ENCODE measurements at regions not wholly inside any gene's neighbourhood (a gene's known extent, or its start where the extent isn't known, plus 50 kb on each side); places are given as distances from the start of the nearest gene placed in this dataset.
"Not testable (repeated sequence)": the region's sequence is repeated elsewhere in the genome, so short reads cannot be mapped to it uniquely, and the experiment has no call there.

DNA sequence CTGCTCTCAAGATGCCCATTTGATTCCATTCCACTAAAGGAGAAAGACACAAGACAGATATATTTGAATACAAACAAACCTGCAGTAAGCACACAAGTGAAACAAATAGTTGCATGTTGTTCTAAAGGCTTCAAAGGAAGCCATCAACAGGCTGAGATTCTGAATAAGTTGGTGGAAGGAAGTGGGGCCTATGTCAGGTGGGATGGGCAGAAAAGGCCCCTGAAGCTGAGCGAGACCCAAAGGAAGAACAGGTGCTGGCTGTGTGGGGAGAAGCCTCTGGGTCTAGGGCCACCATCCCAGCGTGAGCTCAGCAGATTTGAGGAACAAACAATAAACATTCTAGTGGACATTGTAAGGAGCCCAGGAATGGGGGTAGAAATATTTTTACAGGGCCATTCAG lies 82.4 kb upstream of the PLAC8 start:
- Mint-ChIP-seq H3K36me3 (ENCODE audit: unreplicated experiment) (no peaks in the 10 kb centered on the region), H3K4me1 (ENCODE audit: unreplicated experiment) (no peaks in the 10 kb centered on the region), H3K9me3 (ENCODE audit: unreplicated experiment) (no peaks in the 10 kb centered on the region), H3K4me3 (ENCODE audit: unreplicated experiment) (no peak overlapping the region), H3K27ac (ENCODE audit: unreplicated experiment) (no peak overlapping the region), H3K27me3 (ENCODE audit: unreplicated experiment) (no peaks in the 10 kb centered on the region)
- DNase-seq (ENCODE audit: extremely low spot score, unreplicated experiment) = no peak
- TF ChIP-seq CTCF (IDR thresholded peaks at IDR 0.05) = no peak

DNA sequence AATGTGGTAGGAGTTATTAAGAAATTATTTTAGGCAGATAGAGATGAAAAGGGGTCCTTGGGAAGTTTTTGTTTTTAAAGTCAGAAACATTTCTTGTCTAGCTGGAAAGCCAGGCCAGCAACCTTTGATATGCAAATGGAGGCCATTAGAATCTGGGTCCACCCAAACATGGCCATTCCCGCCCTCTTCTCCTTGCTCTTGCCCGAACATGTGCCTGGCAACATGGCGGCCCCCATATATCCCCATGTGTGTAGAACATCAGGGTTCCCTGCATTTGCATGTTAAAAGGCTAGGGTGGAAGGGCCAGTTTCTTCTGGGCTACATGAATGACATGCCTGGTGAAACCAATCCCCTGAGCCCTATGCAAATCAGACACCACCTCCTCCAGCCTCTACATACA lies 80.7 kb upstream of the PLAC8 start:
- Mint-ChIP-seq H3K4me1 (ENCODE audit: unreplicated experiment) (no peaks in the 10 kb centered on the region), H3K27me3 (ENCODE audit: unreplicated experiment) (no peaks in the 10 kb centered on the region), H3K4me3 (ENCODE audit: unreplicated experiment) (no peak overlapping the region), H3K36me3 (ENCODE audit: unreplicated experiment) (no peaks in the 10 kb centered on the region), H3K9me3 (ENCODE audit: unreplicated experiment) (no peaks in the 10 kb centered on the region), H3K27ac (ENCODE audit: unreplicated experiment) (no peak overlapping the region)
- DNase-seq (ENCODE audit: extremely low spot score, unreplicated experiment) = no peak
- TF ChIP-seq CTCF (IDR thresholded peaks at IDR 0.05) = no peak

- not testable (repeated sequence) for H3K4me1 Mint-ChIP-seq (ENCODE audit: unreplicated experiment); H3K27me3 Mint-ChIP-seq (ENCODE audit: unreplicated experiment); H3K27ac Mint-ChIP-seq (ENCODE audit: unreplicated experiment); H3K4me3 Mint-ChIP-seq (ENCODE audit: unreplicated experiment); DNase-seq (ENCODE audit: extremely low spot score, unreplicated experiment); H3K9me3 Mint-ChIP-seq (ENCODE audit: unreplicated experiment); H3K36me3 Mint-ChIP-seq (ENCODE audit: unreplicated experiment)
Measured at GRCh38 chr4:83194588-83194987, 80.1 kb upstream of the PLAC8 start.

DNA sequence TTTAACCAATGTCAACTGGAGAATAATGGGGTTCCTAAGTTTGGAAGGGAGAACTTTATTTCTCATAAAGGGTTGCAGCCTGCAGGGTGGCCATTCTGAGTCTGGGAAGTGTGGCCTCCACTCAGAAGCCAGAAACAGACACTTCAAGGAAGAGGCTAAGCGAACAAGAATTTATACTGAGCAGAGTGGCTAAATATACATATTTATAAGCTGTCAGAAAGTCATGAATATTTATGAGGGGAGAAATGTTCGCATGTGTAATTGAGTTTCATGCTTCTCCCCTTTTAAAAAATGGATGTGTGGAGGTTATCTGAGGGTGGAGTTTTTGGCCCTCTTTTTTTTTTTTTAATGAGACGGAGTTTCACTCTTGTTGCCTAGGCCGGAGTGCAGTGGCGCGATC lies 78.1 kb upstream of the PLAC8 start:
- no peak for TF ChIP-seq CTCF (IDR thresholded peaks at IDR 0.05)
- H3K9me3 Mint-ChIP-seq (ENCODE audit: unreplicated experiment) = no peaks in the 10 kb centered on the region
- no peaks in the 10 kb centered on the region for H3K36me3 Mint-ChIP-seq (ENCODE audit: unreplicated experiment)
- H3K4me1 Mint-ChIP-seq (ENCODE audit: unreplicated experiment) = no peaks in the 10 kb centered on the region
- H3K4me3 Mint-ChIP-seq (ENCODE audit: unreplicated experiment) = no peak overlapping the region
- H3K27me3 Mint-ChIP-seq (ENCODE audit: unreplicated experiment) = no peaks in the 10 kb centered on the region
- no peak for DNase-seq (ENCODE audit: extremely low spot score, unreplicated experiment)
- no peak overlapping the region for H3K27ac Mint-ChIP-seq (ENCODE audit: unreplicated experiment)

DNA sequence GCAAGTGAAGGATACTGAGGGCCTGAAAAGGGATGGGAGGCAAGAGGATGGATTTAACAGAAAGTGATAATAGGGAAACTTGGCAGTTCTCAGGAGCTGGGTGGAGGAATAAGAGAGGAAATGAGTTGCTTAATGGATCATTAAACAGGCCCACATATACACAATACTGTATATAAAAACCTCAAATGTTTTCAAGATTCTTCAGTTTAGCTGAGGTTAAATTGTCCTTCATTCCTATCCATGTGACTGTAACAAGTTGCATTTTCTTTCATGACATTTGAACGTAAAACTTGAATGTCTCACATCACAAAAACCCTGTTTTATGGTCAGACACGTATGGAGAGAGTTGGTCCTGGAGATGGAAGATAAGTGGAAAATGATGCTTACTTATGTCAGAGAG lies 76.5 kb upstream of the PLAC8 start:
- no peaks in the 10 kb centered on the region for H3K4me1 Mint-ChIP-seq (ENCODE audit: unreplicated experiment)
- H3K36me3 Mint-ChIP-seq (ENCODE audit: unreplicated experiment) = no peaks in the 10 kb centered on the region
- no peak for TF ChIP-seq CTCF (IDR thresholded peaks at IDR 0.05)
- no peak overlapping the region for H3K4me3 Mint-ChIP-seq (ENCODE audit: unreplicated experiment)
- H3K9me3 Mint-ChIP-seq (ENCODE audit: unreplicated experiment) = no peaks in the 10 kb centered on the region
- no peak for DNase-seq (ENCODE audit: extremely low spot score, unreplicated experiment)
- H3K27me3 Mint-ChIP-seq (ENCODE audit: unreplicated experiment) = no peaks in the 10 kb centered on the region
- no peak overlapping the region for H3K27ac Mint-ChIP-seq (ENCODE audit: unreplicated experiment)

DNA sequence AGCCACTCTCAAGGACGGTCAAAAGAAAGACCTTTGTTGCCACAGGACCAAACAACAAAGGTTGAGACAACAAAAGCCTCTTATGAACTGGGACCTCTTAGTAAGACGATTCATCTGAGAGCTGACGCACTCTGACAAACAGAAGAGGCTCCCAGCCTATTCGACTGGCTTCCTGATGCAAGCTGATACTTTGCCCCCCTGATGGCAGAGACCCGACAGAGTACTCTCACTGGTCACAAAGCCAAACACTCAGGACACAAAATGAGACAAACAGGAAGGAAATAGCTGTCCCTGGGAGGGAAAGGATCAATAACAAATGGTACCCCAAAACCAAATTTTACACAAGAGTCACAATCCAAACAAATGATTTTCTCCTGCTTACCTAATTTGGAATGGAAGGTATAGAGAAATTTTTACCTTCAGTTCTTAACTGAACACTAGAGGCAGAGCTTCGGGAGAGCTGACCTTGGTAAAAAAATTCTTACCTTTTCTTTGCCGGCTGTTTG lies 75.2 kb upstream of the PLAC8 start:
- Mint-ChIP-seq H3K4me3 (ENCODE audit: unreplicated experiment) (no peak overlapping the region), H3K27ac (ENCODE audit: unreplicated experiment) (no peak overlapping the region), H3K4me1 (ENCODE audit: unreplicated experiment) (no peaks in the 10 kb centered on the region), H3K36me3 (ENCODE audit: unreplicated experiment) (no peaks in the 10 kb centered on the region), H3K27me3 (ENCODE audit: unreplicated experiment) (no peaks in the 10 kb centered on the region), H3K9me3 (ENCODE audit: unreplicated experiment) (no peaks in the 10 kb centered on the region)
- DNase-seq (ENCODE audit: extremely low spot score, unreplicated experiment) = no peak
- TF ChIP-seq CTCF (IDR thresholded peaks at IDR 0.05) = no peak
